ENCODE measurements at regions not wholly inside any gene's neighbourhood (a gene's known extent, or its start where the extent isn't known, plus 50 kb on each side); places are given as distances from the start of the nearest gene placed in this dataset.

DNA sequence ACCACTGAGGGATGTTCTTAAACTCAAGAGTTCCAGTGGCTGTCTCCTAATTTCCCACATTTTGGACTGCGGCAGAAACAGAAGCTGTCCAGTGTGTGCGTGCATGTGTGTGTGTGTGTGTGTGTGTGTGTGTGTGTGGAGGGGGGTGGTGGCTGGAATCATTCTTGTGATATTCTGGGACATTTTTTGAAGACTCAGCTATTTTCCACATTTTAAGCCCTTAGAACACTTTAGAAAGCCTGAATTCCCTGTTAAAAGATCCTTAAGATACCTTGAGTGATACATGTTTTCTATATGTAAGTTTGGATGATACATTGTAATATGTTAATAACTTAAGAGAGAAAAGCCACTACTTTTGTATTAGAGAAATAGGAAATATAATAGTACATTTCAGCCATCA lies 636.4 kb downstream of the PLPP3 start:
- Histone ChIP-seq H2BK120ac (ENCODE audit: insufficient read depth, low read length, poor library complexity) (peak overlapping the region; percentile 15), H4K8ac (ENCODE audit: low read depth, low read length) (no peak overlapping the region), H3K4me1 (ENCODE audit: control insufficient read depth in 1 of 2, insufficient read depth in 2 of 2, low read length in 2 of 2) (peaks cover 5% of the 10 kb centered on the region in 2 experiments), H3K9me3 (ENCODE audit: insufficient read depth, low read depth, low read length) (no peaks in the 10 kb centered on the region), H3K9ac (ENCODE audit: low read length) (no peak overlapping the region), H2BK5ac (ENCODE audit: low read depth, low read length, poor library complexity) (no peak overlapping the region), H3K4ac (ENCODE audit: low read depth, low read length) (no peak overlapping the region), H2AK5ac (ENCODE audit: low read length) (no peak overlapping the region), H3K4me3 (ENCODE audit: low read depth, low read length) (no peak overlapping the region), H3K23ac (ENCODE audit: low read length) (no peak overlapping the region), H4K91ac (ENCODE audit: low read depth, low read length) (peak overlapping the region; percentile 40), H2AFZ (ENCODE audit: insufficient read depth, low read length, poor library complexity) (no peak overlapping the region), H3K27ac (ENCODE audit: low read depth, low read length) (no peak overlapping the region), H3K27me3 (ENCODE audit: insufficient read depth, low read length) (no peaks in the 10 kb centered on the region), H3K79me1 (ENCODE audit: low read length) (peaks cover 6% of the 10 kb centered on the region), H4K12ac (ENCODE audit: low read depth, low read length) (no peak overlapping the region), H3K14ac (ENCODE audit: low read length) (no peak overlapping the region), H3K4me2 (ENCODE audit: low read length) (no peak overlapping the region), H3K79me2 (ENCODE audit: control insufficient read depth, insufficient read depth, low read length, poor library complexity) (no peaks in the 10 kb centered on the region), H2BK12ac (ENCODE audit: low read length) (no peak overlapping the region), H3K36me3 (ENCODE audit: control insufficient read depth in 1 of 2, insufficient read depth in 2 of 2, low read length in 2 of 2) (no peaks in the 10 kb centered on the region), H3K18ac (ENCODE audit: low read length) (no peak overlapping the region)
- WGBS (ENCODE audit: extremely low coverage, insufficient coverage, insufficient read length), result no CpG with 5 or more reads among the region's 2 CpGs
- no peak for DNase-seq

DNA sequence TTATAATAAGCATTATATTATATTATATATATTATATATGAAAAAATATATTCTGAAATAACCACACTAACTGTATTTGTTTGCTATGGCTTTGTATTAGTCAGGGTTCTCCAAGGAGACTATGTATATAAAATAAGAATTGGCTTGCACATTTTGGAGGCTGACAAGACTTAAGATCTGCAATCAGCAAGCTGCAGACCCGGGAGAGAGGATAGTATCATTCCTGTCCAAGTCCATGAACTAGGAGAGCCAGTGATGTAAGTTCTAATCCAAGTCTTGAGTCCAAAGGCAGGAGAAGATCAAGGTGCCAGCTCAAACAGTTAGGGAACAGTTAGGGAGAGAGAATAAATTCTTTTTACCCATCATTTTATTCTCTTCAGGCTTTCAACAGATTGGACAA lies 639.5 kb downstream of the PLPP3 start:
- Histone ChIP-seq H3K36me3 (ENCODE audit: control insufficient read depth in 1 of 2, insufficient read depth in 2 of 2, low read length in 2 of 2) (no peaks in the 10 kb centered on the region), H3K27ac (ENCODE audit: low read depth, low read length) (no peak overlapping the region), H2BK12ac (ENCODE audit: low read length) (no peak overlapping the region), H3K79me1 (ENCODE audit: low read length) (peaks cover 5% of the 10 kb centered on the region), H3K79me2 (ENCODE audit: control insufficient read depth, insufficient read depth, low read length, poor library complexity) (no peaks in the 10 kb centered on the region), H3K18ac (ENCODE audit: low read length) (no peak overlapping the region), H3K9ac (ENCODE audit: low read length) (no peak overlapping the region), H4K91ac (ENCODE audit: low read depth, low read length) (no peak overlapping the region), H4K8ac (ENCODE audit: low read depth, low read length) (no peak overlapping the region), H3K14ac (ENCODE audit: low read length) (no peak overlapping the region), H2BK5ac (ENCODE audit: low read depth, low read length, poor library complexity) (no peak overlapping the region), H3K23ac (ENCODE audit: low read length) (no peak overlapping the region), H3K4me1 (ENCODE audit: control insufficient read depth in 1 of 2, insufficient read depth in 2 of 2, low read length in 2 of 2) (peaks cover 5% of the 10 kb centered on the region in 2 experiments), H2AFZ (ENCODE audit: insufficient read depth, low read length, poor library complexity) (no peak overlapping the region), H4K12ac (ENCODE audit: low read depth, low read length) (no peak overlapping the region), H3K9me3 (ENCODE audit: insufficient read depth, low read depth, low read length) (peaks cover 2% of the 10 kb centered on the region), H3K4me2 (ENCODE audit: low read length) (no peak overlapping the region), H2BK120ac (ENCODE audit: insufficient read depth, low read length, poor library complexity) (no peak overlapping the region), H3K4ac (ENCODE audit: low read depth, low read length) (no peak overlapping the region), H3K4me3 (ENCODE audit: low read depth, low read length) (no peak overlapping the region), H2AK5ac (ENCODE audit: low read length) (no peak overlapping the region), H3K27me3 (ENCODE audit: insufficient read depth, low read length) (no peaks in the 10 kb centered on the region)
- DNase-seq, result no peak
- no CpG with 5 or more reads among the region's 1 CpG for WGBS (ENCODE audit: extremely low coverage, insufficient coverage, insufficient read length)

DNA sequence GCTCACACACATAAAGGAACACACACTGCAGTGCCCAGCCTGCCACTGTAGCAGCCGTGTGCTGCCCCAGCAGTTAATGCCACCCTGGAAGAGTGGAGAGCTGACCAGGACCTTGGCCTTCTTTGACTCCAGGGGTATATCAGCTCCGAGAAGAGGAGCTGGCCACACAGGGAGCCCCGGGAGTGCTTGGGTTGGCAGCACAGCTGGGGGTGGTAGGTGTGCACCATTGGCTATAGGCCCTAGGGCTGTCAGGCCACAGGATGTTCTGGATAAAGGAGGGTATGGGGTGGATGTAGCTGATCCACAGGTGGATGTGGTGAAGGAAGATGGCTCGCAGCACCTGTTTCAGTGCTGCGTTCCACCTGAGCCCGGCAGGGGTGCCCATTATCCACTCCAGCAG lies 640.5 kb downstream of the PLPP3 start:
- Histone ChIP-seq H3K4me2 (ENCODE audit: low read length) (no peak overlapping the region), H2BK12ac (ENCODE audit: low read length) (peak overlapping the region; percentile 24), H2BK120ac (ENCODE audit: insufficient read depth, low read length, poor library complexity) (peak overlapping the region; percentile 1), H3K4me3 (ENCODE audit: low read depth, low read length) (no peak overlapping the region), H3K23ac (ENCODE audit: low read length) (no peak overlapping the region), H4K8ac (ENCODE audit: low read depth, low read length) (no peak overlapping the region), H3K27ac (ENCODE audit: low read depth, low read length) (no peak overlapping the region), H3K14ac (ENCODE audit: low read length) (peak overlapping the region; percentile 36), H3K18ac (ENCODE audit: low read length) (no peak overlapping the region), H3K4me1 (ENCODE audit: control insufficient read depth in 1 of 2, insufficient read depth in 2 of 2, low read length in 2 of 2) (peaks cover 2% of the 10 kb centered on the region in 2 experiments), H3K79me2 (ENCODE audit: control insufficient read depth, insufficient read depth, low read length, poor library complexity) (no peaks in the 10 kb centered on the region), H3K9ac (ENCODE audit: low read length) (no peak overlapping the region), H3K4ac (ENCODE audit: low read depth, low read length) (no peak overlapping the region), H3K9me3 (ENCODE audit: insufficient read depth, low read depth, low read length) (peaks cover 4% of the 10 kb centered on the region), H2BK5ac (ENCODE audit: low read depth, low read length, poor library complexity) (no peak overlapping the region), H2AK5ac (ENCODE audit: low read length) (peak overlapping the region; percentile 42), H4K91ac (ENCODE audit: low read depth, low read length) (no peak overlapping the region), H3K79me1 (ENCODE audit: low read length) (peaks cover 2% of the 10 kb centered on the region), H3K36me3 (ENCODE audit: control insufficient read depth in 1 of 2, insufficient read depth in 2 of 2, low read length in 2 of 2) (no peaks in the 10 kb centered on the region), H4K12ac (ENCODE audit: low read depth, low read length) (no peak overlapping the region), H3K27me3 (ENCODE audit: insufficient read depth, low read length) (no peaks in the 10 kb centered on the region), H2AFZ (ENCODE audit: insufficient read depth, low read length, poor library complexity) (no peak overlapping the region)
- DNase-seq, result no peak
- no CpG with 5 or more reads among the region's 6 CpGs for WGBS (ENCODE audit: extremely low coverage, insufficient coverage, insufficient read length)

DNA sequence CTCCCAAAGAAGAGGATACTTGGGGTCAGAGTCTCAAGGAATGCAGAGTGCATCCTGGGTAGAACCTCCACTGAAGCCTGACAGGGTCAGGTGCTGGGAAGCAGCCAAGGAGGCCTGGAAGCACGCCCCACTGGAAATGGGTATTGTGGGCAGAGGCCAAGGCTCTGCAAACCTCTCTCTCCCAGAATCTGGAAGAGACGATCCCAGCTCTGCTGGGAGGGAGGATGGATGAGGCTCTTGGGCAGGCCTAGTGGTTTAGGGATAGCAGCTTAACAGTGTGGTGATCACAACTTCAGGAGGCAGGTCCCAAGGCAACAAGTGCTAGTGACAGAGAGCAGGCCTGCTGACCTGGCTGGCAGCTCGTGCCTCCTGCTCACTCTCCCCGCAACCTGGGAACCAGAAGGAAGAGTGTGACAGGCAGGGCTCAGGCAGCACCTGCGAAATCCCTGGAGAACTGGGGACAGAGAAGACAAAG lies 641.0 kb downstream of the PLPP3 start:
- Histone ChIP-seq H4K8ac (ENCODE audit: low read depth, low read length) (no peak overlapping the region), H3K4me1 (ENCODE audit: control insufficient read depth in 1 of 2, insufficient read depth in 2 of 2, low read length in 2 of 2) (no peaks in the 10 kb centered on the region), H4K12ac (ENCODE audit: low read depth, low read length) (no peak overlapping the region), H3K9me3 (ENCODE audit: insufficient read depth, low read depth, low read length) (peaks cover 4% of the 10 kb centered on the region), H2BK5ac (ENCODE audit: low read depth, low read length, poor library complexity) (no peak overlapping the region), H2BK120ac (ENCODE audit: insufficient read depth, low read length, poor library complexity) (no peak overlapping the region), H3K4me3 (ENCODE audit: low read depth, low read length) (no peak overlapping the region), H3K27ac (ENCODE audit: low read depth, low read length) (no peak overlapping the region), H2AK5ac (ENCODE audit: low read length) (peak overlapping the region; percentile 13), H3K4me2 (ENCODE audit: low read length) (no peak overlapping the region), H3K27me3 (ENCODE audit: insufficient read depth, low read length) (no peaks in the 10 kb centered on the region), H4K91ac (ENCODE audit: low read depth, low read length) (peak overlapping the region; percentile 20), H3K79me2 (ENCODE audit: control insufficient read depth, insufficient read depth, low read length, poor library complexity) (no peaks in the 10 kb centered on the region), H3K18ac (ENCODE audit: low read length) (no peak overlapping the region), H3K79me1 (ENCODE audit: low read length) (no peaks in the 10 kb centered on the region), H3K36me3 (ENCODE audit: control insufficient read depth in 1 of 2, insufficient read depth in 2 of 2, low read length in 2 of 2) (no peaks in the 10 kb centered on the region), H3K9ac (ENCODE audit: low read length) (no peak overlapping the region), H3K14ac (ENCODE audit: low read length) (peak overlapping the region; percentile 36), H2AFZ (ENCODE audit: insufficient read depth, low read length, poor library complexity) (no peak overlapping the region), H3K23ac (ENCODE audit: low read length) (no peak overlapping the region), H2BK12ac (ENCODE audit: low read length) (peak overlapping the region; percentile 24), H3K4ac (ENCODE audit: low read depth, low read length) (no peak overlapping the region)
- no CpG with 5 or more reads among the region's 5 CpGs for WGBS (ENCODE audit: extremely low coverage, insufficient coverage, insufficient read length)
- no peak for DNase-seq

All from trophoblast cell (in vitro differentiated cells and primary cell).